GM12878 (cell line): ENCODE measurements at regions not wholly inside any gene's neighbourhood (a gene's known extent, or its start where the extent isn't known, plus 50 kb on each side); places are given as distances from the start of the nearest gene placed in this dataset.

Experiments used
- CBX5 ChIP-seq: sonication (generic); IDR thresholded peaks from 2 replicates; pipeline ENCODE4 v1.6.1; 2016; ENCODE audit warnings: low read depth, moderate library complexity, mild to moderate bottlenecking, inconsistent platforms
- ETV6 ChIP-seq, 2 experiments: fragments of 450-650 bp in 1 of 2; IDR thresholded peaks in 1 of 2; conservative IDR thresholded peaks in 1 of 2; 2 replicates each; pipeline ENCODE4 v1.6.1; 2014; ENCODE audit warnings: antibody characterized with exemption in 1 of 2, borderline replicate concordance in 1 of 2, low read depth in 1 of 2, mild to moderate bottlenecking in 1 of 2, moderate library complexity in 1 of 2
- FOXM1 ChIP-seq: IDR thresholded peaks from 2 replicates; pipeline ENCODE4 v1.6.1; 2012; ENCODE audit warnings: low read depth, mild to moderate bottlenecking, inconsistent platforms, low read length, moderate library complexity
- MEF2A ChIP-seq: IDR thresholded peaks from 2 replicates; pipeline ENCODE4 v1.6.1; 2011; ENCODE audit warnings: low read depth, mild to moderate bottlenecking, low read length, moderate library complexity; ENCODE audit not compliant: insufficient read depth
- NRF1 ChIP-seq: conservative IDR thresholded peaks from 2 replicates; pipeline ENCODE4 v1.6.1; 2011; ENCODE audit warnings: mild to moderate bottlenecking, low read depth, low read length, improper control_type of control experiment
- PAX5 ChIP-seq: IDR thresholded peaks from 2 replicates; pipeline ENCODE4 v1.6.1; 2011; ENCODE audit warnings: low read depth, low read length, borderline replicate concordance
- POLR2A ChIP-seq: IDR thresholded peaks from 2 replicates; pipeline ENCODE4 v1.6.1; 2011; ENCODE audit warnings: low read depth, mild to moderate bottlenecking, low read length
- RFX5 ChIP-seq: IDR thresholded peaks from 2 replicates; pipeline ENCODE4 v1.6.1; 2011; ENCODE audit warnings: low read depth, low read length, improper control_type of control experiment
- SIN3A ChIP-seq: IDR thresholded peaks from 2 replicates; pipeline ENCODE4 v1.6.1; 2012; ENCODE audit warnings: low read depth, low read length, improper control_type of control experiment
- TF ChIP-seq, protein P1 (sequence below), 3 experiments: IDR thresholded peaks in 2 of 3; conservative IDR thresholded peaks in 1 of 3; 2 replicates each; pipeline ENCODE4 v1.5.1; 2011; ENCODE audit warnings: low read depth in 3 of 3, low read length in 3 of 3, mild to moderate bottlenecking in 3 of 3, control low read depth in 2 of 3, moderate library complexity in 2 of 3, inconsistent platforms in 1 of 3, mixed read lengths in 1 of 3; ENCODE audit not compliant: control insufficient read depth in 2 of 3, insufficient read depth in 1 of 3; ENCODE audit errors: extremely low read depth in 1 of 3
- TF ChIP-seq, protein P2 (sequence below): fragments of 450-650 bp; IDR thresholded peaks from 2 replicates; pipeline ENCODE4 v1.6.1; 2017; ENCODE audit warnings: low read depth, mild to moderate bottlenecking, moderate library complexity
- TF ChIP-seq, protein P3 (sequence below): fragments of 450-650 bp; IDR thresholded peaks from 2 replicates; pipeline ENCODE4 v1.6.1; 2017; ENCODE audit warnings: mild to moderate bottlenecking
- TF ChIP-seq, protein P4 (sequence below): IDR thresholded peaks from 2 replicates; pipeline ENCODE4 v1.6.1; 2012; ENCODE audit warnings: low read depth, low read length, improper control_type of control experiment

DNA sequence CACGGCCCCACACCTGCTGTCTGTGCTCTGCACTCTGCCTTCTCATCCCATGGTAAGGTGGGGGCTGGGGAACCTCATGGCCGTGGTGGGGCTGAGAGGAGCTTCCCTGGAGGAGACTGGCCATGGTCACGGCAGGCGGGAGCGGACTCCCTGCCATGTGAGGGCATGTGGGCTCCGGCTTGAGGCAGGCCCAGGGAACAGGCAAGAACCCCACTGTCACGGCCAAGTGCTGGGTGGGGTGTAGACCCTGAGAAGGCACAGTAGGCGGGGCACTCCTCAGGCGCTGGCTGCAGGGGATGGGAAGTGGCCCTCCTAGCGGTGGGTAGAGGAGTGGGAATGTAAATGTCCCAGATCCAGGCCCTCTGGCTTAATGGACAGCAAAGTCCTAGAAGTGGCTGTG, 1262.7 kb downstream of the BRD1 start:
- TF ChIP-seq CBX5 (no peak), POLR2A (no peak), SIN3A (no peak), MEF2A (no peak), RFX5 (no peak), ETV6 (conservative IDR thresholded peaks at IDR 0.05 in 1 of 2, IDR thresholded peaks at IDR 0.05 in 1 of 2; ENCODE audit: borderline replicate concordance in 1 of 2, low read depth in 1 of 2) (no peak), FOXM1 (no peak), PAX5 (no peak), NRF1 (no peak)
- TF ChIP-seq, protein P1, sequence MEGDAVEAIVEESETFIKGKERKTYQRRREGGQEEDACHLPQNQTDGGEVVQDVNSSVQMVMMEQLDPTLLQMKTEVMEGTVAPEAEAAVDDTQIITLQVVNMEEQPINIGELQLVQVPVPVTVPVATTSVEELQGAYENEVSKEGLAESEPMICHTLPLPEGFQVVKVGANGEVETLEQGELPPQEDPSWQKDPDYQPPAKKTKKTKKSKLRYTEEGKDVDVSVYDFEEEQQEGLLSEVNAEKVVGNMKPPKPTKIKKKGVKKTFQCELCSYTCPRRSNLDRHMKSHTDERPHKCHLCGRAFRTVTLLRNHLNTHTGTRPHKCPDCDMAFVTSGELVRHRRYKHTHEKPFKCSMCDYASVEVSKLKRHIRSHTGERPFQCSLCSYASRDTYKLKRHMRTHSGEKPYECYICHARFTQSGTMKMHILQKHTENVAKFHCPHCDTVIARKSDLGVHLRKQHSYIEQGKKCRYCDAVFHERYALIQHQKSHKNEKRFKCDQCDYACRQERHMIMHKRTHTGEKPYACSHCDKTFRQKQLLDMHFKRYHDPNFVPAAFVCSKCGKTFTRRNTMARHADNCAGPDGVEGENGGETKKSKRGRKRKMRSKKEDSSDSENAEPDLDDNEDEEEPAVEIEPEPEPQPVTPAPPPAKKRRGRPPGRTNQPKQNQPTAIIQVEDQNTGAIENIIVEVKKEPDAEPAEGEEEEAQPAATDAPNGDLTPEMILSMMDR (IDR thresholded peaks at IDR 0.05 in 2 of 3, conservative IDR thresholded peaks at IDR 0.05 in 1 of 3; ENCODE audit: control insufficient read depth in 2 of 3, extremely low read depth in 1 of 3, insufficient read depth in 1 of 3, low read depth in 3 of 3, low read length in 3 of 3), result no peak
- TF ChIP-seq, protein P2, sequence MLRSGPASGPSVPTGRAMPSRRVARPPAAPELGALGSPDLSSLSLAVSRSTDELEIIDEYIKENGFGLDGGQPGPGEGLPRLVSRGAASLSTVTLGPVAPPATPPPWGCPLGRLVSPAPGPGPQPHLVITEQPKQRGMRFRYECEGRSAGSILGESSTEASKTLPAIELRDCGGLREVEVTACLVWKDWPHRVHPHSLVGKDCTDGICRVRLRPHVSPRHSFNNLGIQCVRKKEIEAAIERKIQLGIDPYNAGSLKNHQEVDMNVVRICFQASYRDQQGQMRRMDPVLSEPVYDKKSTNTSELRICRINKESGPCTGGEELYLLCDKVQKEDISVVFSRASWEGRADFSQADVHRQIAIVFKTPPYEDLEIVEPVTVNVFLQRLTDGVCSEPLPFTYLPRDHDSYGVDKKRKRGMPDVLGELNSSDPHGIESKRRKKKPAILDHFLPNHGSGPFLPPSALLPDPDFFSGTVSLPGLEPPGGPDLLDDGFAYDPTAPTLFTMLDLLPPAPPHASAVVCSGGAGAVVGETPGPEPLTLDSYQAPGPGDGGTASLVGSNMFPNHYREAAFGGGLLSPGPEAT, result no peak
- TF ChIP-seq, protein P3, sequence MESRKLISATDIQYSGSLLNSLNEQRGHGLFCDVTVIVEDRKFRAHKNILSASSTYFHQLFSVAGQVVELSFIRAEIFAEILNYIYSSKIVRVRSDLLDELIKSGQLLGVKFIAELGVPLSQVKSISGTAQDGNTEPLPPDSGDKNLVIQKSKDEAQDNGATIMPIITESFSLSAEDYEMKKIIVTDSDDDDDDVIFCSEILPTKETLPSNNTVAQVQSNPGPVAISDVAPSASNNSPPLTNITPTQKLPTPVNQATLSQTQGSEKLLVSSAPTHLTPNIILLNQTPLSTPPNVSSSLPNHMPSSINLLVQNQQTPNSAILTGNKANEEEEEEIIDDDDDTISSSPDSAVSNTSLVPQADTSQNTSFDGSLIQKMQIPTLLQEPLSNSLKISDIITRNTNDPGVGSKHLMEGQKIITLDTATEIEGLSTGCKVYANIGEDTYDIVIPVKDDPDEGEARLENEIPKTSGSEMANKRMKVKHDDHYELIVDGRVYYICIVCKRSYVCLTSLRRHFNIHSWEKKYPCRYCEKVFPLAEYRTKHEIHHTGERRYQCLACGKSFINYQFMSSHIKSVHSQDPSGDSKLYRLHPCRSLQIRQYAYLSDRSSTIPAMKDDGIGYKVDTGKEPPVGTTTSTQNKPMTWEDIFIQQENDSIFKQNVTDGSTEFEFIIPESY, result no peak
- TF ChIP-seq, protein P4, sequence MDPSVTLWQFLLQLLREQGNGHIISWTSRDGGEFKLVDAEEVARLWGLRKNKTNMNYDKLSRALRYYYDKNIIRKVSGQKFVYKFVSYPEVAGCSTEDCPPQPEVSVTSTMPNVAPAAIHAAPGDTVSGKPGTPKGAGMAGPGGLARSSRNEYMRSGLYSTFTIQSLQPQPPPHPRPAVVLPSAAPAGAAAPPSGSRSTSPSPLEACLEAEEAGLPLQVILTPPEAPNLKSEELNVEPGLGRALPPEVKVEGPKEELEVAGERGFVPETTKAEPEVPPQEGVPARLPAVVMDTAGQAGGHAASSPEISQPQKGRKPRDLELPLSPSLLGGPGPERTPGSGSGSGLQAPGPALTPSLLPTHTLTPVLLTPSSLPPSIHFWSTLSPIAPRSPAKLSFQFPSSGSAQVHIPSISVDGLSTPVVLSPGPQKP, result no peak
